GM12873 (cell line): ENCODE measurements at regions not wholly inside any gene's neighbourhood (a gene's known extent, or its start where the extent isn't known, plus 50 kb on each side); places are given as distances from the start of the nearest gene placed in this dataset.

Experiments
- TF ChIP-seq, protein P1 (sequence below): IDR thresholded peaks from 2 replicates; pipeline ENCODE4 v1.5.1; 2012; ENCODE audit warnings: low read depth, mild to moderate bottlenecking, moderate library complexity, low read length, control low read depth; ENCODE audit not compliant: insufficient read depth; ENCODE audit errors: missing control alignments

DNA sequence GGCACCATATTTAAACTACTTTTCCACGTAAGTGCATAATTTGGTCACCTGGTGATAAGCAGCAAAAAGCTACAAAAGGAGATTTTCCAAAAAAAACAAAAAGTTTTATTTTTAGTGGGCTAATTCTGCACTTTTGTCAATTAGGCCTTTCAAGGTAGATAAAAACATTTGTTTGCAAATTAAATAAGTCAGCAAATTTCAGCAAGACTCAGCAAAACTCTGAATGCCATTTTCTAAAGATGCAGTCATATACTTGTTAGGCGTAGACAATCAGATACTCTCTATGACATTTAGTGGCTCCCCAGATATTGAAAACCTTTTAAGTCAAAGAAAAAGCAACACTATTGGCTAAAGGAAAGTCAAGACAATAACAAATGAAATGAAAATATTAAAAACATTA, 400.2 kb upstream of the GOLIM4 start:
- TF ChIP-seq, protein P1, sequence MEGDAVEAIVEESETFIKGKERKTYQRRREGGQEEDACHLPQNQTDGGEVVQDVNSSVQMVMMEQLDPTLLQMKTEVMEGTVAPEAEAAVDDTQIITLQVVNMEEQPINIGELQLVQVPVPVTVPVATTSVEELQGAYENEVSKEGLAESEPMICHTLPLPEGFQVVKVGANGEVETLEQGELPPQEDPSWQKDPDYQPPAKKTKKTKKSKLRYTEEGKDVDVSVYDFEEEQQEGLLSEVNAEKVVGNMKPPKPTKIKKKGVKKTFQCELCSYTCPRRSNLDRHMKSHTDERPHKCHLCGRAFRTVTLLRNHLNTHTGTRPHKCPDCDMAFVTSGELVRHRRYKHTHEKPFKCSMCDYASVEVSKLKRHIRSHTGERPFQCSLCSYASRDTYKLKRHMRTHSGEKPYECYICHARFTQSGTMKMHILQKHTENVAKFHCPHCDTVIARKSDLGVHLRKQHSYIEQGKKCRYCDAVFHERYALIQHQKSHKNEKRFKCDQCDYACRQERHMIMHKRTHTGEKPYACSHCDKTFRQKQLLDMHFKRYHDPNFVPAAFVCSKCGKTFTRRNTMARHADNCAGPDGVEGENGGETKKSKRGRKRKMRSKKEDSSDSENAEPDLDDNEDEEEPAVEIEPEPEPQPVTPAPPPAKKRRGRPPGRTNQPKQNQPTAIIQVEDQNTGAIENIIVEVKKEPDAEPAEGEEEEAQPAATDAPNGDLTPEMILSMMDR: no peak

DNA sequence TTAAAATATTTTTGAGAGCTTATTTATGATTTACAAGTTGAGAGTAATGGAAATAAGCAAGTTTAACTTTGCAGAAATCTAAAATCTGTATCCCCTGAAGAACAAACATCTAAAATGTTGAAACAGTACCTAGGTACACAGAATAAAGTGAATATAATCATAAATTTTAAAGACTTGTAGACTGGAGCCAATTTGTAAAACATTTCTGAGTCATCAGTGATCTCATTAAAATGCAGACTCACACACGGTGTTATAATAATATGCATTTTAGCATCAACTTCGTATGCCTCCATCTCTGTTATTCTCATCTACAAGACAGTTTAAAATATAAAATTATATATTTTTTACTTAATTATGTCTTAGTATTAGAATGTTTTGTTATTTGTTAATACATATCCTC, 399.5 kb upstream of the GOLIM4 start:
- TF ChIP-seq, protein P1: no peak

DNA sequence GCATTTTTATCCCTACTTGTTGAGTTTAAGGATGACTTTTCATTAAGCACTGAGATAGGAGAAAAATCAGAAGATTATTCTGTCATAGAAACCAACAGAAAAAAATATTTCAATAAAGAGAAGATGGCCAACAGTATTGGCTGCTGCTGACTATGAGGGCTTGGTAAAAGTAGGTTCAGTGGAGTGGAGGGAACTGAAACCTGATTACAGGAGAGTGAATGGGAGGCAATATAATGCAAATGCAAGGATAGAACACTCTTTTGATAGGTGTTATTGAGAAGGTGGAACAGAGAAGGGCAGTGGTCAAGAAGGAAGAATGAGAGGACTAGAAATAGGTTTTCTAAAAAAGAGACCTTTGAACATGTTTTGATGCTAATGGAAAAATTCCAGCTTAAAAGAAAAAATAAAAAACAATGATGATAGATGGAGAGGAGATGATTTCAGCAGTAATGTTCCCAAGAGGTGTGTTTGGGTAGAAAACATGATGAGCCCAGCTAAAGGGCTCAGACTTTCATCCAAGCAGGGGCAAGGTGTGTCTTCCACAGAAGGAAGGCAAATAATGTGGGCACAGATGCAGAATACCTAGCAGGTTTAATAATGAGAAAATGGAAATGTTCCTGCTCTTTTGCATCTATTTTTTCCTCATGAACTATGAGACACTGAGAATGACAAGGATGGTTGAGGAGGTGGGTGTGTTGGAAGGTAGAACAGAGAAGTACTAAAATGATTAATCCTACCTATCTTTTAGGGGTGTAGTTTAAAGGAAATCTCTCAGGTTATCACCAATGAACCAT, 397.9 kb upstream of the GOLIM4 start:
- TF ChIP-seq, protein P1: no peak

DNA sequence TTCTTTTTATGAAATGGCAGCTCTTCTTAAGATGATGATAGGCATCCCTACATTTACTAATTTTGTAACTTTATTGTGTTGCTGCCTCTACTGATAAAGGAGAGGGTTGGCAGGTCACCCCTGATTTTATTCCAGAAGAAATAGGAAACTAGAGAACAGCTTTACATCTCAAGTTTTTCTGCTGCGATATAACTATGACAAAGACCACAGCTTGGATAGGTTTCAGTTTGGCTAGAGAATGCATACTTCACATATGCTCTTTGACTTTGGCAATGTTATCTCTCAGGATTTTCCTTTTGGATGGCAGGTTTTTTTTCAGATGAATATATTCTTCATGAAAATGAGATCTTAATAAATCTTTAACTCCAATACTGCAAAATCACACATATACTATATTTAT, 395.3 kb upstream of the GOLIM4 start:
- TF ChIP-seq, protein P1: no peak

DNA sequence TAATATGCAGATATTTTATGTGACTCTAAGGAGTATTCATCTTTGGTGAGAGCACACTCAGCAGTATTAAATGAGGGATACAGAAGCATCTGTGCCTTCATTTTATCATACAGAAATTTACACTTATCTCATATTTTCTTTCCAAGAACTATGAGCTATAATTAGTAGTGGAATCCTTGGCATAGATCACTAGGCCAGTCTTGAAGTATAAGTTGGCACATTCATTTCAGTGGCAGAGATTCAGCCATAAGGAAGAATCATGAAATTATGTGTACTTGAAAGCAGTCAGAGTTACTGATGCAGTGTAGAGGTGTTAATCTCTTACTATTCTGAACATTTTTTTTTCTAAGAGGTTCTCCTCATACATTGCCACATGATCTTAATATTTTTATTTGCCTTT, 393.6 kb upstream of the GOLIM4 start:
- TF ChIP-seq, protein P1: no peak

DNA sequence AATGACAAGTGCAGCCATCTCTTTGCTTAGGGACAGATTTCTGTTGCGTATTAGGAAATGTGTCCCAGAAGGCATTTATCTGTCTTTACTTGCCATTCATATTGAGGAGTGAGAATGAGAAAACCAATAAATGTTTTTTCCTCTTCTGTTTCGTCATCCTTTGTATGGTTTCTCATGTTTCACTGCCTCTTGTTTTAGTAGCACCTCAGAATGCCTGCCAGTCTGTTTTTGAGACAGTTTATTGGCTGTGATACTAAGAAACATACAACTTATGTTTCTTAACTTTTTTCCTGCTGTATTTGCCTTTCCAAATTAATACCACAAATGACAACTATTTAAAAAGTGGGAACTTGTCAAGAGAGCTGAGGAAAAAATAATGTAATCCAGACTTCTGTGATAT, 390.2 kb upstream of the GOLIM4 start:
- TF ChIP-seq, protein P1: no peak

DNA sequence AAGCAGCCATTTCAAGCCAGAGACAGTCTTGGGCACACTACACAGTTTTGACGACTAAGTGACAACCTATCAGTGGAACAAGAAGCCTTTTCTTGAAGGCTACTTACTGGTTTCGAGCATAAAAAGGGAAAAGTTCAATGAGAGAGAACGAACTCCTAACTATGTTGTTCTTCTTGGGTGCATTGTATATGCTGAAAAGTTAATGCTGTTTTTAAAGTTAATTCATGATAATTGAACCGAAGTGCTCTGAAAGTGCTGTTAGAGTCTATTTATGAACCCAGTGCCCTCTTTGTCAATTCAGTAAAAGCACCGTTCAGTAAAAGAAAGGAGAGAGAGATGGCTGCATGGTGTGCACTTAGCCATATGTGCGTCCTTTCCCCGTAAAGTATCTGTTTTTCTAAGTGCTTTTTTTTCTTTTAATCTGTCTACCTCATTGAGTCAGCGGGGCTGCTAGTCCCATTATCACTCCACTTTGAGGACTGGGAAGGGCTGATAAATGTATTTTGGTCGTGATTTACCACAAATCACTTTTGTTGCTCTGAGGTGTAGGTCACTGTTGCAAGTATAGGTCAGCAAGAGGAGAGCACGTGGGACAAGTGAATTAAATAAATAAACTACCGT, 380.7 kb upstream of the GOLIM4 start:
- TF ChIP-seq, protein P1: no peak
